ENCODE measurements at regions not wholly inside any gene's neighbourhood (a gene's known extent, or its start where the extent isn't known, plus 50 kb on each side); places are given as distances from the start of the nearest gene placed in this dataset.

DNA sequence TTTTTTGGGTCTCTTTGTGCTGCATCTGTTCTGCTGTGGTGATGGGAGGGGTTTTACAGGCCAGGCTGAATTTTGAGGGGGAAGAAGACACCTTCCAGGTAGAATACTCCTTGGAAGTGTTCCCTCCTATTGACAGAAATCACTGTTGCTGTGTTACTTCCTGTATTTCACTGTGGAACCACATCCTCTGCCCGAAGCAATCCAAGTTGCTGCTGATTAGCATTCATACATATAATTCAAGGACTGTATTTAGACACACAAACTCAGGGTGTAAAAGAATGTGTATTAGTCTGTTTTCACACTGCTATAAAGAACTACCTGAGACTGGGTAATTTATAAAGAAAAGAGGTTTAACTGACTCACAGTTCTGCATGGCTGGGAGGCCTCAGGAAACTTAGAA, 50.6 kb upstream of the TMEM244 start:
- no peak for DNase-seq (ENCODE audit: low read depth)

Measured in activated T-cell treated with anti-CD3 and anti-CD28 coated beads for 48 hours (primary cell).